Choroid plexus epithelial cell (primary cell): ENCODE measurements at regions not wholly inside any gene's neighbourhood (a gene's known extent, or its start where the extent isn't known, plus 50 kb on each side); places are given as distances from the start of the nearest gene placed in this dataset.

Experiments used
- DNase-seq: peaks from one replicate; pipeline ENCODE4 v3.0.0-alpha.2; 2010; ENCODE audit warnings: low read depth
- H3K4me3 ChIP-seq: 2 replicates; pipeline ENCODE4 v1.5.1; 2011; ENCODE audit warnings: low read depth, mild to moderate bottlenecking, control low read depth, low read length, moderate library complexity
- TF ChIP-seq, protein P1 (sequence below): conservative IDR thresholded peaks from 2 replicates; pipeline ENCODE4 v1.5.1; 2011; ENCODE audit warnings: low read depth, mild to moderate bottlenecking, control low read depth, inconsistent platforms, low read length, moderate library complexity

GRCh38 chr1:208520438-208521099, 276.4 kb upstream of the PLXNA2 start:
- DNase-seq: no peak
- no peak overlapping the region for H3K4me3 ChIP-seq
- TF ChIP-seq, protein P1, sequence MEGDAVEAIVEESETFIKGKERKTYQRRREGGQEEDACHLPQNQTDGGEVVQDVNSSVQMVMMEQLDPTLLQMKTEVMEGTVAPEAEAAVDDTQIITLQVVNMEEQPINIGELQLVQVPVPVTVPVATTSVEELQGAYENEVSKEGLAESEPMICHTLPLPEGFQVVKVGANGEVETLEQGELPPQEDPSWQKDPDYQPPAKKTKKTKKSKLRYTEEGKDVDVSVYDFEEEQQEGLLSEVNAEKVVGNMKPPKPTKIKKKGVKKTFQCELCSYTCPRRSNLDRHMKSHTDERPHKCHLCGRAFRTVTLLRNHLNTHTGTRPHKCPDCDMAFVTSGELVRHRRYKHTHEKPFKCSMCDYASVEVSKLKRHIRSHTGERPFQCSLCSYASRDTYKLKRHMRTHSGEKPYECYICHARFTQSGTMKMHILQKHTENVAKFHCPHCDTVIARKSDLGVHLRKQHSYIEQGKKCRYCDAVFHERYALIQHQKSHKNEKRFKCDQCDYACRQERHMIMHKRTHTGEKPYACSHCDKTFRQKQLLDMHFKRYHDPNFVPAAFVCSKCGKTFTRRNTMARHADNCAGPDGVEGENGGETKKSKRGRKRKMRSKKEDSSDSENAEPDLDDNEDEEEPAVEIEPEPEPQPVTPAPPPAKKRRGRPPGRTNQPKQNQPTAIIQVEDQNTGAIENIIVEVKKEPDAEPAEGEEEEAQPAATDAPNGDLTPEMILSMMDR: no peak

DNA sequence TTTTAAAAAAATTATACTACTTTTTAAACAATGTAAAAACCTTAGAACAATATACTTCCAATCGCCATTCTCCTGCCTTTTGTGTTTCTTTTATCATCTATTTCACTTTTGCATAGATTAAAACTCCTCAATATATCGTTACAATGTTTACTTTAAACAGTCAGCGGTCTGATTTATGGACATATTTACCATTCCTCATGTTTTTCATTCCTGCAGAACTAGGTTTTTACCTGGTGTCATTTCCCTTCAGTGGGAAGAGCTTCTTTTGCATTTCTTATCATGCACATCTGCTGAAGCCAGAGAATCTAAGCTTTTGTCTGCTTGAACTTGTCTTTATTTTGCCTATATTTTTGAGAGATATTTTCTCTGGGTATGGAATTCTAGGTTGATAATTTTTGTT, 277.4 kb upstream of the PLXNA2 start:
- no peak overlapping the region for H3K4me3 ChIP-seq
- TF ChIP-seq, protein P1: no peak
- DNase-seq: no peak

GRCh38 chr1:208523007-208523406, 278.8 kb upstream of the PLXNA2 start:
- DNase-seq: no peak
- TF ChIP-seq, protein P1: no peak
- H3K4me3 ChIP-seq: no peak overlapping the region

GRCh38 chr1:208524376-208524775, 280.2 kb upstream of the PLXNA2 start:
- DNase-seq: no peak
- H3K4me3 ChIP-seq: no peak overlapping the region
- TF ChIP-seq, protein P1: no peak

DNA sequence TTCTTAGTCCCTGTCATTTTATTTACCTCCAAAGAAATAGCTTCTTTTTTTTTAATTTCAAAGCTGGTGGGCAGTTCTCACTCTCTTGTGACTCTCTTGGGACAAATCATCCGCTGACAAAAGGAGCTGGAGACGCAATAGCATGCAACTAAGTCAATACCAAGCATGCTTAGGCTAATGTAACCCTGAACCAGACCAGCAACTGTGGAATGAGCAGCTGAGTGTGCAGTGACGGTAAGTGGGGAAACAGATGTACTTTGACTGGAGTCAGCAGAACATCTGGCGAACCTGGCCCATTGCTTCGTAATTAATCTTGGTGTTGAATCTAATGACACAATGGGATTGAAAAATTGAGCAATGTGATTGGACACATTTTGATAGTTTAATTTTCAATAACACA, 280.7 kb upstream of the PLXNA2 start:
- TF ChIP-seq, protein P1: no peak
- DNase-seq: no peak
- no peak overlapping the region for H3K4me3 ChIP-seq

GRCh38 chr1:208525417-208525816, 281.2 kb upstream of the PLXNA2 start:
- no peak for DNase-seq
- TF ChIP-seq, protein P1: no peak
- no peak overlapping the region for H3K4me3 ChIP-seq

DNA sequence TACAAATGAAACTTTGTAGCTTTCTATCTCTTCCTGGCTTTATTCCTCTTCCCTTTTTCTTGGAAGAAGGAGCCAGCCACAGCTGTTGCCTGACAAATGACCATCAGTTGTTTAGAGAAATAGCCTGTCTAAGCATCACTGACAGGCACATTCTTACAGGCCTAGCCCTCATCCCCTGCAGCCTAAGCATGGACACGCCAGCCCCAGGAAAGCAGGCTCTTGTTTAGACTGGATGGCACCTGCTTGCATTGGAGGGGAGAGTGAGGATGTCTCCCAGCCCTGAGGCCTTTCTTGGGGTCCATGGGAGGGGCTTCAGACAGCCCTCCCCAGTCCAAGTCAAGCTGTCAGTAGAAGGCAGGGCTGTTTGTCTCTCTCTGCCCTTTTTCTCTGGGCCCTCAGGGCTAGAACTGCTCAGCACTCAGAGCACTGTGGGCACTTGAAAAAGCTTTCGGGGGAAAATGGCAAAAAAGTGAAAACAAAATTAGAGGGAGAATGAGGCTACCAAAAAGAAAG, 282.5 kb upstream of the PLXNA2 start:
- H3K4me3 ChIP-seq: no peak overlapping the region
- no peak for DNase-seq
- TF ChIP-seq, protein P1: no peak
